Heart right ventricle (tissue), 16 donors: ENCODE measurements at regions not wholly inside any gene's neighbourhood (a gene's known extent, or its start where the extent isn't known, plus 50 kb on each side); places are given as distances from the start of the nearest gene placed in this dataset.

ENCODE experiments used
- ATAC-seq, 8 donors: fragments of 200-7000 bp; cut with Tn5 transposase; one replicate each; pipeline ENCODE4 v1.9.1; 2020; ENCODE audit warnings: mild to moderate bottlenecking in 8 of 8, moderate library complexity in 8 of 8, moderate number of reproducible peaks in 1 of 8
- DNase-seq, 2 donors: peaks; one replicate each; pipeline ENCODE4 v3.0.0-alpha.2; 2020
- H3K27ac ChIP-seq, 10 donors: fragments of 200-600 bp; sonication (generic) in 2 of 10; one replicate each; pipeline versions ENCODE4 v1.5.0 to v1.8.0; 2020 to 2022; ENCODE audit warnings: mild to moderate bottlenecking in 3 of 10
- H3K27me3 ChIP-seq, 7 donors: fragments of 200-600 bp; one replicate each; pipeline ENCODE4 v1.8.0; 2021 to 2022; ENCODE audit warnings: mild to moderate bottlenecking in 2 of 7
- H3K36me3 ChIP-seq, 9 donors: fragments of 200-600 bp; sonication (generic) in 1 of 9; one replicate each; pipeline versions ENCODE4 v1.5.0 to v1.8.0; 2020 to 2022; ENCODE audit warnings: mild to moderate bottlenecking in 2 of 9
- H3K4me1 ChIP-seq, 9 donors: fragments of 200-600 bp; sonication (generic) in 1 of 9; one replicate each; pipeline versions ENCODE4 v1.5.0 to v1.8.0; 2020 to 2022; ENCODE audit warnings: mild to moderate bottlenecking in 4 of 9
- H3K4me3 ChIP-seq, 10 donors: fragments of 200-600 bp; sonication (generic) in 2 of 10; one replicate each; pipeline versions ENCODE4 v1.5.0 to v1.8.0; 2020 to 2022; ENCODE audit warnings: mild to moderate bottlenecking in 7 of 10, moderate library complexity in 2 of 10
- H3K9me3 ChIP-seq, 11 donors: fragments of 200-600 bp in 10 of 11; sonication (generic) in 2 of 11; one replicate each; pipeline versions ENCODE4 v1.5.0 to v1.8.0; 2013 to 2022; ENCODE audit warnings: mild to moderate bottlenecking in 2 of 11, control low read depth in 1 of 11, moderate library complexity in 1 of 11
- WGBS, 2 donors: extraction: QIAGEN DNeasy Blood & Tissue Kit; methylation state at CpG; one replicate each; pipeline ENCODE4 v1.1.7; 2013; ENCODE audit warnings: inconsistent platforms in 1 of 2; 5-methylcytosine and 5-hydroxymethylcytosine counted together
- intact Hi-C, 10 donors: fragments of 100-400 bp; cut with DNase I; formaldehyde crosslinking; loops; one replicate each; pipeline versions ENCODE4 v1.11.1 to v1.14.2; 2022
- TF ChIP-seq, protein P1 (sequence below), 9 donors: fragments of 200-600 bp; sonication (generic) in 2 of 9; IDR thresholded peaks; one replicate each; pipeline versions ENCODE4 v1.5.0 to v1.8.0; 2021 to 2022; ENCODE audit warnings: antibody characterized with exemption in 9 of 9, mild to moderate bottlenecking in 5 of 9, moderate library complexity in 1 of 9
- donor health status: Arrhythmogenic right ventricular cardiomyopathy.
- donor health status: ischemic (EF 13 %, LVEDD 7.1; RV severe dilation, severe dysfunction).
- donor health status: healthy with polysubstance abuse.
- donor health status: DM: no; HTN: yes; CAD: no.
- donor health status: DM: no; HTN: no; CAD: no.
- donor health status: ischemic (EF 25% LVEDD 6.9; RV normal size, moderate dysfunction).
- donor health status: ischemic (EF 25% LVEDD 5.7; RV mildly dilated, moderate dysfunction).
- donor health status: healthy.
- donor health status: DM: yes; HTN: yes; CAD: no.
- donor health status: Ischemic cardiomyopathy.
- donor health status: ischemic (EF 35%, LVEDD 5.7; RV mildly dilated, moderate dysfunction).
- donor health status: nonischemic (EF 11% LVEDD 7.7; RV severe dilation, severe dysfunction).
- donor health status: DM: yes; HTN: yes; CAD: no.
- donor health status: PGD.
- donor health status: ischemic (EF 29% LVEDD 5.4; RV normal size, mild dysfunction).
- donor health status: nonischemic (EF 23%, LVEDD 6.1; RV moderate dilation, normal function).

DNA sequence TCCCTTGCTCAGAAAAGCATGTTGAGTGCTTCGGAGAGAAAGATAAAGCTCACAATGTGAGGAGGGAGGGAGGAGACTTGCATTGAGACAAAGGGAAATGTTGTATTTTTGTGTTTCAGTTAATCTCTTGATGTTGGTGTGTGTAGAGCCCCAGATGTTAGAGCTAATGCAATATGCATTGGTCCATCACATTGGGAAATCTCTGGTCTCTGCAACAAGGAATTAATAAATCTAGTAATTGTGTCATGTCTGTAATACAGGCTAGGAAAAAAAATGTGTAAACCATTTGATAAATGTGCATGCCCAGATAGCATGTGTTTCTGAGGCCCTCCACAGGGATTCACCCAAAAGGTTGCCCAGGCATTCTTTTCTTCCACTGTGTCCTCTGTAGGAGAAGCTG is 230.4 kb upstream of the KCNH8 start:
- Histone ChIP-seq H3K27me3 (no peaks in the 10 kb centered on the region), H3K9me3 (peaks cover 0 to 6% (median 0%) of the 10 kb centered on the region in 11 donors), H3K36me3 (no peaks in the 10 kb centered on the region), H3K27ac (no peak overlapping the region), H3K4me3 (no peak overlapping the region), H3K4me1 (no peaks in the 10 kb centered on the region)
- ATAC-seq (no peak), DNase-seq (no peak)
- TF ChIP-seq, protein P1, sequence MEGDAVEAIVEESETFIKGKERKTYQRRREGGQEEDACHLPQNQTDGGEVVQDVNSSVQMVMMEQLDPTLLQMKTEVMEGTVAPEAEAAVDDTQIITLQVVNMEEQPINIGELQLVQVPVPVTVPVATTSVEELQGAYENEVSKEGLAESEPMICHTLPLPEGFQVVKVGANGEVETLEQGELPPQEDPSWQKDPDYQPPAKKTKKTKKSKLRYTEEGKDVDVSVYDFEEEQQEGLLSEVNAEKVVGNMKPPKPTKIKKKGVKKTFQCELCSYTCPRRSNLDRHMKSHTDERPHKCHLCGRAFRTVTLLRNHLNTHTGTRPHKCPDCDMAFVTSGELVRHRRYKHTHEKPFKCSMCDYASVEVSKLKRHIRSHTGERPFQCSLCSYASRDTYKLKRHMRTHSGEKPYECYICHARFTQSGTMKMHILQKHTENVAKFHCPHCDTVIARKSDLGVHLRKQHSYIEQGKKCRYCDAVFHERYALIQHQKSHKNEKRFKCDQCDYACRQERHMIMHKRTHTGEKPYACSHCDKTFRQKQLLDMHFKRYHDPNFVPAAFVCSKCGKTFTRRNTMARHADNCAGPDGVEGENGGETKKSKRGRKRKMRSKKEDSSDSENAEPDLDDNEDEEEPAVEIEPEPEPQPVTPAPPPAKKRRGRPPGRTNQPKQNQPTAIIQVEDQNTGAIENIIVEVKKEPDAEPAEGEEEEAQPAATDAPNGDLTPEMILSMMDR (IDR thresholded peaks at IDR 0.05): no peak
- WGBS, 2 donors: 74 to 75% methylated on average over 1 of the region's 1 CpG
- intact Hi-C loops: no loop called here

DNA sequence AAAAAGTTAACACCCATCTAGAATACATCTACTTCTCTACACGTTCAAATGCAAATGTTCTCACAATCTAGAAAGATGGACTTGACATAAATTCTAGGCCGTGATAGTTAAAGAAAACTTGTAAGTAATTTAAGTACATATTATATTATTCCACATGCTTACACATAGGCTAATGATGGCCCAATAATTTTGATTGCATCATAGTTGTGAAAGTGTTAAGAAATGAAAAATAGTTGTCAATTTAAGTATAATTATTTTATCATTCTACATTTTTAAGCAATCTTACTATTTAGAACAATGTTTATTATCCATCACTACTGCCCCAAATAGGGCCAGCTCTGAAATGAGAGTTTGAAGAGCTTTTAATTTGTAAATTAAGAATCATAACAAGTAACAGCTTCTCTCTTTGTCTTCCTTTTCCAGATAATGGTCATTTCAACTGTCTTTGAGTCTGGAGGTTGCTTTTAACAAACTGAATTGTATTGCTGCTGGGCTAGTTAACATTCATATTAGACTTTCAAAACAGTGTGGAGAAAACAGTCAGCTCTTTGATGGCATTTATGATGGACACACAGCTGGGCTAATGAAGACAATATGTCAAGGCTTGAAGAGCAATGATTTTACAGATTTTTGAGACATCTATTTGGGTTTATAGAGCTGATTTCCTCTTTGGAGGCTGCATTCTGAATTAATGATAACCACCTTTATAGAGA is 246.1 kb upstream of the KCNH8 start:
- 74 to 85% methylated on average over 2 of the region's 2 CpGs for WGBS, 2 donors
- intact Hi-C loops: no loop called here
- H3K4me1 ChIP-seq: no peaks in the 10 kb centered on the region
- no peaks in the 10 kb centered on the region for H3K9me3 ChIP-seq
- no peak for DNase-seq
- no peak overlapping the region for H3K27ac ChIP-seq
- H3K4me3 ChIP-seq: no peak overlapping the region
- TF ChIP-seq, protein P1 (IDR thresholded peaks at IDR 0.05): no peak
- H3K36me3 ChIP-seq: no peaks in the 10 kb centered on the region
- H3K27me3 ChIP-seq: no peaks in the 10 kb centered on the region
- ATAC-seq: no peak

DNA sequence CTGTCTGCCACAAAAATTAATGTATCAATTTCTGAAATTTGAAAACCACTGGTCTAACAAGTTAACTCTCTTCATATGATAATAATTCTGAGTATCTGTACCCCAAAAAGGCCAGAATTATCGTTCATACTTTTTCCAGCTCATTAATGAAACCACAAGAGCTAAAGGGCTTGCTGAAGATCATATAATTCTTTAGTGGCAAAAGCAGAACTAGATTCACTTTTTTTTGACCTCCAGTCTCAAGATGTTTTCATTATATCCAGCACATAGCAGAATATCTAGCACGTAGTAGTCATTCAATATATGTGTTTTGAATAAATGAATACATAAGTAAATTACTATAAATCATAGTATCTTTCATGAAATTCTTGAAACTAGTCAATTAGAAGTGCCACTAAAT is 246.7 kb upstream of the KCNH8 start:
- H3K4me1 ChIP-seq: no peaks in the 10 kb centered on the region
- no peaks in the 10 kb centered on the region for H3K27me3 ChIP-seq
- H3K9me3 ChIP-seq: no peaks in the 10 kb centered on the region
- WGBS, 2 donors: 59 to 72% methylated on average over 2 of the region's 2 CpGs
- TF ChIP-seq, protein P1 (IDR thresholded peaks at IDR 0.05): no peak
- no peak for ATAC-seq
- no peak for DNase-seq
- H3K27ac ChIP-seq: no peak overlapping the region
- H3K4me3 ChIP-seq: no peak overlapping the region
- no peaks in the 10 kb centered on the region for H3K36me3 ChIP-seq
- intact Hi-C loops: no loop called here

DNA sequence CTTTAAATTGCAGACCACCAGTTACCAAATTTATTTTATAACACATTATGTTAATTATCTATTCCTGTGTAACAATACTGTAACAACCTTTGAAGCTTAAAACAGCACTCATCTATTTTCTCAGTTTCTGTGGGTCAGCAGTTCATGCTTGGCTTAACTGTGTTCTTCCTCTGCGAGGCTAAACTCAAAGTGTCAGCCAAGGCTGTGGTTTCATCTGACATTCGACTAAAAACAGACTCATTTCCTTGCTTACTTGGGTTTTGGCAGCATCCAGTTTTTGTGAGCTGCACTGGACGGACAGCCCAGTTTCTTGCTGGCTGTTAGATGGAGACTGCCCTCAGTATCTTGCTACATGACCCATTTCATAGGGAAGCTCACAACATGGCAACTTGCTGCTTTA is 247.3 kb upstream of the KCNH8 start:
- H3K4me1 ChIP-seq: no peaks in the 10 kb centered on the region
- WGBS, 2 donors: 26 to 31% methylated on average over 3 of the region's 3 CpGs
- ATAC-seq (peak in 1 of 8 donors; percentile 28), DNase-seq (no peak)
- no peaks in the 10 kb centered on the region for H3K36me3 ChIP-seq
- no peaks in the 10 kb centered on the region for H3K27me3 ChIP-seq
- intact Hi-C loops: no loop called here
- TF ChIP-seq, protein P1 (IDR thresholded peaks at IDR 0.05): no peak
- H3K27ac ChIP-seq: no peak overlapping the region
- no peak overlapping the region for H3K4me3 ChIP-seq
- H3K9me3 ChIP-seq: no peaks in the 10 kb centered on the region
